K562 (cell line): ENCODE measurements at regions not wholly inside any gene's neighbourhood (a gene's known extent, or its start where the extent isn't known, plus 50 kb on each side); places are given as distances from the start of the nearest gene placed in this dataset.

ENCODE experiments used
- ATAC-seq: fragments of 200-7000 bp; cut with Tn5 transposase; 3 replicates; pipeline ENCODE4 v1.9.1; 2020; ENCODE audit warnings: moderate library complexity
- BruUV-seq: library from RNA; stranded (reverse); fragments of 400-500 nt; replicated peaks from 2 replicates; lab custom pipeline; 2021; lab: Mats Ljungman, UMichigan
- CTCF ChIA-PET: fragments of 300-600 bp; formaldehyde crosslinking; extraction: SDS; loops from one replicate; lab custom pipeline; 2021; ENCODE audit warnings: low intra/inter-chr PET ratio; lab: Yijun Ruan, JAX
- POLR2A ChIA-PET: fragments of 300-600, 350-650 bp; sonication (Branson Sonifier 250); formaldehyde crosslinking; extraction: SDS; loops from one replicate; lab custom pipeline; 2021; ENCODE audit warnings: antibody characterized with exemption, inconsistent platforms; lab: Yijun Ruan, JAX
- DNase-seq, 4 experiments: peaks; one replicate each; pipeline versions ENCODE4 v3.0.0 to v3.0.0-alpha.2; 2011 to 2018; ENCODE audit warnings: low spot score in 3 of 4, mixed read lengths in 3 of 4; ENCODE audit errors: extremely low read depth in 1 of 4
- FAIRE-seq: peaks from 2 replicates; lab custom pipeline; 2011; peaks lifted over from hg19 to GRCh38; lab: Jason Lieb, UNC
- H2AFZ ChIP-seq: 2 replicates; pipeline ENCODE4 v1.6.0; 2011; ENCODE audit warnings: low read depth, low read length, control low read depth, inconsistent platforms
- H3K27ac ChIP-seq: fragments of 200-600 bp; 3 replicates; pipeline ENCODE4 v1.8.0; 2011; ENCODE audit warnings: low read depth, mild to moderate bottlenecking, control low read depth, inconsistent platforms, low read length, moderate library complexity, mixed read lengths; ENCODE audit errors: extremely low read depth
- H3K27me3 ChIP-seq, 2 experiments: fragments of 300-600 bp in 1 of 2; 2 replicates in 1 of 2; 3 replicates in 1 of 2; pipeline versions ENCODE4 v1.6.0 to v1.8.0; 2011; ENCODE audit warnings: inconsistent platforms in 2 of 2, low read length in 2 of 2, mild to moderate bottlenecking in 1 of 2, mixed read lengths in 1 of 2, moderate library complexity in 1 of 2; ENCODE audit not compliant: control insufficient read depth in 2 of 2, insufficient read depth in 2 of 2
- H3K36me3 ChIP-seq: fragments of 300-600 bp; 3 replicates; pipeline ENCODE4 v1.8.0; 2011; ENCODE audit warnings: mild to moderate bottlenecking, low read length, inconsistent platforms; ENCODE audit not compliant: control insufficient read depth, insufficient read depth
- H3K4me1 ChIP-seq, 2 experiments: fragments of 200-600 bp in 1 of 2; replicated peaks in 1 of 2; 2 replicates in 1 of 2; 3 replicates in 1 of 2; pipeline versions ENCODE4 v1.5.1 to v1.8.0; 2011; ENCODE audit warnings: inconsistent platforms in 2 of 2, low read length in 2 of 2, mild to moderate bottlenecking in 1 of 2, mixed read lengths in 1 of 2, moderate library complexity in 1 of 2; ENCODE audit not compliant: control insufficient read depth in 2 of 2, insufficient read depth in 2 of 2
- H3K4me2 ChIP-seq: 2 replicates; pipeline ENCODE4 v1.6.1; 2011; ENCODE audit warnings: low read length, control low read depth, inconsistent platforms, mixed read lengths; ENCODE audit not compliant: insufficient read depth
- H3K4me3 ChIP-seq: fragments of 200-600 bp; sonication (generic), shearing (Covaris generic); 2 replicates; pipeline ENCODE4 v1.5.1; 2016; ENCODE audit warnings: control low read depth, inconsistent platforms
- H3K79me2 ChIP-seq: fragments of 200-600 bp; 3 replicates; pipeline ENCODE4 v1.8.0; 2011; ENCODE audit warnings: low read length, inconsistent platforms; ENCODE audit not compliant: control insufficient read depth, insufficient read depth
- H3K9ac ChIP-seq, 2 experiments: 2 replicates each; pipeline versions ENCODE4 v1.6.0 to v1.6.1; 2011; ENCODE audit warnings: low read depth in 2 of 2, low read length in 2 of 2, control low read depth in 1 of 2, inconsistent platforms in 1 of 2, mild to moderate bottlenecking in 1 of 2, mixed read lengths in 1 of 2; ENCODE audit not compliant: insufficient read depth in 1 of 2
- H3K9me1 ChIP-seq: one replicate; pipeline ENCODE4 v1.6.0; 2011; ENCODE audit warnings: inconsistent platforms, mild to moderate bottlenecking, low read length, moderate library complexity; ENCODE audit not compliant: control insufficient read depth, insufficient read depth
- H3K9me3 ChIP-seq: replicated peaks from 2 replicates; pipeline ENCODE4 v1.5.1; 2011; ENCODE audit warnings: low read depth, low read length, inconsistent platforms; ENCODE audit not compliant: control insufficient read depth, insufficient read depth
- H4K20me1 ChIP-seq: replicated peaks from 2 replicates; pipeline ENCODE4 v1.6.1; 2011; ENCODE audit warnings: low read length, inconsistent platforms, mixed read lengths; ENCODE audit not compliant: control insufficient read depth, insufficient read depth
- ARNT ChIP-seq, 2 experiments: fragments of 450-650 bp; IDR thresholded peaks; 2 replicates each; pipeline ENCODE4 v1.6.1; 2016; ENCODE audit warnings: mild to moderate bottlenecking in 1 of 2
- CC2D1A ChIP-seq: fragments of 450-650 bp; IDR thresholded peaks from 2 replicates; pipeline ENCODE4 v1.6.1; 2017; ENCODE audit warnings: mild to moderate bottlenecking
- CHAMP1 ChIP-seq: fragments of 450-650 bp; IDR thresholded peaks from 2 replicates; pipeline ENCODE4 v1.6.1; 2016; ENCODE audit warnings: mild to moderate bottlenecking
- FOXA3 ChIP-seq, 2 experiments: fragments of 450-650 bp in 1 of 2; sonication (generic) in 1 of 2; formaldehyde crosslinking; IDR thresholded peaks in 1 of 2; conservative IDR thresholded peaks in 1 of 2; 2 replicates each; pipeline versions ENCODE4 v1.4.0 to v1.8.0; 2020 to 2022; ENCODE audit warnings: mild to moderate bottlenecking in 2 of 2, missing genetic modification reagents in 1 of 2
- FUS ChIP-seq: fragments of 200-400 bp; formaldehyde crosslinking; optimal IDR thresholded peaks from 2 replicates; pipeline ENCODE3; 2017; ENCODE audit warnings: low read depth, low read length
- GTF2B ChIP-seq: IDR thresholded peaks from 2 replicates; pipeline ENCODE4 v1.6.1; 2011; ENCODE audit not compliant: insufficient read length; ENCODE audit errors: extremely low read depth
- MTF1 ChIP-seq: fragments of 250-450 bp; sonication (Bioruptor Pico); IDR thresholded peaks from 2 replicates; pipeline ENCODE4 v1.9.0; 2021; ENCODE audit warnings: moderate library complexity, mild to moderate bottlenecking, inconsistent platforms, borderline replicate concordance
- RBBP5 ChIP-seq: fragments of 200-600 bp; sonication (generic); IDR thresholded peaks from 2 replicates; pipeline ENCODE4 v1.6.1; 2012; ENCODE audit warnings: borderline replicate concordance, mild to moderate bottlenecking, low read length, control low read depth, inconsistent platforms; ENCODE audit not compliant: insufficient read depth, poor library complexity, severe bottlenecking
- TAF1 ChIP-seq: IDR thresholded peaks from 2 replicates; pipeline ENCODE4 v1.6.1; 2011; ENCODE audit warnings: mild to moderate bottlenecking, low read length, moderate library complexity; ENCODE audit not compliant: insufficient read depth, control insufficient read depth, severe bottlenecking; ENCODE audit errors: extremely low read depth
- THAP12 ChIP-seq: fragments of 250-450 bp; sonication (Bioruptor Pico); IDR thresholded peaks from 2 replicates; pipeline ENCODE4 v1.9.0; 2021; ENCODE audit warnings: mild to moderate bottlenecking, inconsistent platforms
- ZBTB8A ChIP-seq: fragments of 450-650 bp; IDR thresholded peaks from 2 replicates; pipeline ENCODE4 v1.6.1; 2018; ENCODE audit warnings: mild to moderate bottlenecking, moderate library complexity; ENCODE audit not compliant: partially characterized antibody
- ZNF263 ChIP-seq: sonication (generic); formaldehyde crosslinking; IDR thresholded peaks from 2 replicates; pipeline ENCODE4 v1.8.0; 2022; ENCODE audit warnings: mild to moderate bottlenecking, missing genetic modification reagents, borderline replicate concordance
- ZNF561 ChIP-seq: fragments of 450-650 bp; formaldehyde crosslinking; conservative IDR thresholded peaks from 2 replicates; pipeline ENCODE4 v1.4.0; 2020; ENCODE audit warnings: mild to moderate bottlenecking, moderate library complexity
- ZSCAN29 ChIP-seq: fragments of 450-650 bp; IDR thresholded peaks from 2 replicates; pipeline ENCODE4 v1.6.1; 2017
- in situ Hi-C: fragments of 300-500 bp; cut with MboI; formaldehyde crosslinking; loops from 4 replicates; pipeline ENCODE4 v1.15.0; 2018; ENCODE audit warnings: inconsistent platforms, mixed read lengths
- intact Hi-C: fragments of 100-400 bp; cut with micrococcal nuclease; formaldehyde crosslinking; loops from 2 replicates; pipeline ENCODE4 v1.14.2; 2022

GRCh38 chr13:47800593-47800992 lies 200.5 kb downstream of the SUCLA2 start (continued):
- TF ChIP-seq FOXA3 (CRISPR knock-in tag; conservative IDR thresholded peaks at IDR 0.05 in 1 of 2, IDR thresholded peaks at IDR 0.05 in 1 of 2), result no peak
- TF ChIP-seq ZSCAN29, result no peak
- no peak for TF ChIP-seq FUS
- no peak for TF ChIP-seq ARNT (IDR thresholded peaks at IDR 0.05)
- no peak for TF ChIP-seq RBBP5
- no peak for TF ChIP-seq ZNF561 (CRISPR knock-in tag)
- TF ChIP-seq ZNF263 (CRISPR knock-in tag), result no peak
- no peak for TF ChIP-seq MTF1
- no peak for TF ChIP-seq CC2D1A
- no peak for TF ChIP-seq THAP12 (CRISPR knock-in tag)
- TF ChIP-seq, all 486 proteins: peak for 0

GRCh38 chr13:47798906-47799305 lies 202.2 kb downstream of the SUCLA2 start:
- Histone ChIP-seq H3K27ac (no peak overlapping the region), H3K9ac (no peak overlapping the region), H2AFZ (no peak overlapping the region), H3K79me2 (no peaks in the 10 kb centered on the region), H3K4me2 (no peak overlapping the region), H3K4me1 (no peaks in the 10 kb centered on the region), H3K9me3 (no peaks in the 10 kb centered on the region), H4K20me1 (no peaks in the 10 kb centered on the region), H3K9me1 (no peaks in the 10 kb centered on the region), H3K27me3 (no peaks in the 10 kb centered on the region), H3K36me3 (no peaks in the 10 kb centered on the region), H3K4me3 (no peak overlapping the region)
- DNase-seq, result no peak
- BruUV-seq, result no TSS peak
- FAIRE-seq, result no peak
- ATAC-seq, result no peak
- intact Hi-C loops, result no loop called here
- CTCF ChIA-PET, result no interaction called here
- POLR2A ChIA-PET, result no interaction called here
- in situ Hi-C loops, result no loop called here
- no peak for TF ChIP-seq TAF1
- TF ChIP-seq ZBTB8A, result no peak
- TF ChIP-seq CHAMP1, result no peak
- TF ChIP-seq GTF2B, result no peak
